HL-60 (cell line): ENCODE measurements at regions not wholly inside any gene's neighbourhood (a gene's known extent, or its start where the extent isn't known, plus 50 kb on each side); places are given as distances from the start of the nearest gene placed in this dataset.

Experiments used
- DNase-seq, 2 experiments: peaks; one replicate each; pipeline ENCODE4 v3.0.0-alpha.2; 2010 to 2020; ENCODE audit warnings: low read depth in 1 of 2, low spot score in 1 of 2
- H3K27ac ChIP-seq: fragments of 250-450 bp; sonication (Bioruptor Pico); replicated peaks from 2 replicates; pipeline ENCODE4 v1.5.1; 2020; ENCODE audit warnings: mild to moderate bottlenecking, moderate library complexity
- H3K27me3 ChIP-seq: fragments of 250-450 bp; sonication (Bioruptor Pico); 2 replicates; pipeline ENCODE4 v1.5.1; 2021; ENCODE audit warnings: mild to moderate bottlenecking, moderate library complexity; ENCODE audit not compliant: insufficient read depth, poor library complexity, severe bottlenecking
- H3K4me3 ChIP-seq: replicated peaks from 2 replicates; pipeline ENCODE4 v1.5.1; 2011; ENCODE audit warnings: mild to moderate bottlenecking, control low read depth, low read length; ENCODE audit not compliant: insufficient read depth
- CTCF ChIP-seq: IDR thresholded peaks from one replicate; pipeline ENCODE4 v1.5.1; 2011; ENCODE audit warnings: low read length, control low read depth, inconsistent platforms; ENCODE audit not compliant: insufficient read depth
- GABPA ChIP-seq: IDR thresholded peaks from 2 replicates; pipeline ENCODE4 v1.6.1; 2012; ENCODE audit warnings: low read depth
- POLR2AphosphoS5 ChIP-seq: IDR thresholded peaks from 2 replicates; pipeline ENCODE4 v1.6.1; 2012; ENCODE audit warnings: low read depth
- SPI1 ChIP-seq: IDR thresholded peaks from 2 replicates; pipeline ENCODE4 v1.6.1; 2012; ENCODE audit warnings: low read depth, mild to moderate bottlenecking, borderline replicate concordance
- TF ChIP-seq, protein P1 (sequence below): IDR thresholded peaks from 2 replicates; pipeline ENCODE4 v1.6.1; 2012; ENCODE audit warnings: low read depth; ENCODE audit not compliant: insufficient replicate concordance

DNA sequence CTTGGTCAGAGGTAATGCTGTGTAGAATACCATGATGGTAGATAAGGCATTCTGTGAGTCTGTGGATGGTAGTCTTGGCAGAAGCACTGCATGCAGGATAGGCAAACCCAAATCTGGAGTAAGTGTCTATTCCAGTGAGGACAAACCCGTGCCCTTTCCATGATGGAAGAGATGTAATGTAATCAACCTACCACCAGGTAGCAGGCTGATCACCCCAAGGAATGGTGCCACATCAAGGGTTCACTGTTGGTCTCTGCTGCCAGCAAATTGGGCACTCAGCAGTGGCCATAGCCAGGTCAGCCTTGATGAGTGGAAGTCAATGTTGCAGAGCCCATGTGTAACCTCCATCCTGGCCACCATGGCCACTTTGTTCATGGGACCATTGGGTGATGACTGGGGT lies 155.0 kb downstream of the RAP2A start:
- Histone ChIP-seq H3K4me3 (no peak overlapping the region), H3K27me3 (peaks cover 4% of the 10 kb centered on the region), H3K27ac (no peak overlapping the region)
- DNase-seq = no peak
- TF ChIP-seq SPI1 = no peak
- no peak for TF ChIP-seq GABPA
- TF ChIP-seq, protein P1, sequence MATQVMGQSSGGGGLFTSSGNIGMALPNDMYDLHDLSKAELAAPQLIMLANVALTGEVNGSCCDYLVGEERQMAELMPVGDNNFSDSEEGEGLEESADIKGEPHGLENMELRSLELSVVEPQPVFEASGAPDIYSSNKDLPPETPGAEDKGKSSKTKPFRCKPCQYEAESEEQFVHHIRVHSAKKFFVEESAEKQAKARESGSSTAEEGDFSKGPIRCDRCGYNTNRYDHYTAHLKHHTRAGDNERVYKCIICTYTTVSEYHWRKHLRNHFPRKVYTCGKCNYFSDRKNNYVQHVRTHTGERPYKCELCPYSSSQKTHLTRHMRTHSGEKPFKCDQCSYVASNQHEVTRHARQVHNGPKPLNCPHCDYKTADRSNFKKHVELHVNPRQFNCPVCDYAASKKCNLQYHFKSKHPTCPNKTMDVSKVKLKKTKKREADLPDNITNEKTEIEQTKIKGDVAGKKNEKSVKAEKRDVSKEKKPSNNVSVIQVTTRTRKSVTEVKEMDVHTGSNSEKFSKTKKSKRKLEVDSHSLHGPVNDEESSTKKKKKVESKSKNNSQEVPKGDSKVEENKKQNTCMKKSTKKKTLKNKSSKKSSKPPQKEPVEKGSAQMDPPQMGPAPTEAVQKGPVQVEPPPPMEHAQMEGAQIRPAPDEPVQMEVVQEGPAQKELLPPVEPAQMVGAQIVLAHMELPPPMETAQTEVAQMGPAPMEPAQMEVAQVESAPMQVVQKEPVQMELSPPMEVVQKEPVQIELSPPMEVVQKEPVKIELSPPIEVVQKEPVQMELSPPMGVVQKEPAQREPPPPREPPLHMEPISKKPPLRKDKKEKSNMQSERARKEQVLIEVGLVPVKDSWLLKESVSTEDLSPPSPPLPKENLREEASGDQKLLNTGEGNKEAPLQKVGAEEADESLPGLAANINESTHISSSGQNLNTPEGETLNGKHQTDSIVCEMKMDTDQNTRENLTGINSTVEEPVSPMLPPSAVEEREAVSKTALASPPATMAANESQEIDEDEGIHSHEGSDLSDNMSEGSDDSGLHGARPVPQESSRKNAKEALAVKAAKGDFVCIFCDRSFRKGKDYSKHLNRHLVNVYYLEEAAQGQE = no peak
- TF ChIP-seq CTCF = no peak
- no peak for TF ChIP-seq POLR2AphosphoS5

DNA sequence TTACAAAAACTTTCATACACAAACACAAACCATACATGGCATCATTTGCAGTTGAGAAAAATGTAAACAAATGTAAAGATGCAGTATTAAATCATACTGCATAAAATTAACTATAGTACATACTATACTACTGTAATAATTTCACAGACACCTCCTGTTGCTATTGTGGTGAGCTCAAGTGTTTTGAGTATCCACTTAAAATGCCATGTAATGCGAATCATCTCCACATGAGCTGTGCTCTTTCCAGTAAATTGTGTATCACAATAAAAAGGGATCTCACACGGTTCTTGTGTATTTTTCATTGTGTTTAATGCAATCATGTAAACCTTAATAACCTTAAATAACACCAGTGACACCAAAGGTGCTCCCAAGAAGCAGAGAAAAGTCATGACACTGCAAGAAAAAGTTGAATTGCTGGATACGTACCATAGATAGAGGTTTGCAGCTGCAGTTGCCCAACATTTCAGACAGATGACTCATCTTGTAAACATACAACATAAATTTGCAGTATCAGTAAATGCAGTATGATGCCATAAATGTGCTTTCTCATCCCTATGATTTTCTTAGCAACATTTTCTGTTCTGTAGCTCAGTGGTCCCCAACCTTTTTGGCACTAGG lies 166.6 kb downstream of the RAP2A start:
- no peak for DNase-seq
- no peak overlapping the region for H3K4me3 ChIP-seq

GRCh38 chr13:97615266-97615665 lies 181.3 kb downstream of the RAP2A start:
- no peak for DNase-seq
- TF ChIP-seq CTCF = no peak

More for the DNA sequence above, 166.6 kb downstream of the RAP2A start:
- no peak overlapping the region for H3K27ac ChIP-seq
- H3K27me3 ChIP-seq = no peaks in the 10 kb centered on the region
- TF ChIP-seq SPI1 (no peak), CTCF (no peak), POLR2AphosphoS5 (no peak), GABPA (no peak)
- TF ChIP-seq, protein P1 = no peak

GRCh38 chr13:97616385-97616784 lies 182.4 kb downstream of the RAP2A start:
- no peak overlapping the region for H3K4me3 ChIP-seq
- H3K27ac ChIP-seq = no peak overlapping the region
- no peaks in the 10 kb centered on the region for H3K27me3 ChIP-seq
- DNase-seq = no peak
- TF ChIP-seq SPI1 = no peak
- TF ChIP-seq, protein P1 = no peak
- no peak for TF ChIP-seq GABPA
- TF ChIP-seq CTCF = no peak
- TF ChIP-seq POLR2AphosphoS5 = no peak

More at GRCh38 chr13:97615266-97615665, 181.3 kb downstream of the RAP2A start:
- no peak overlapping the region for H3K27ac ChIP-seq
- H3K4me3 ChIP-seq = no peak overlapping the region
- no peaks in the 10 kb centered on the region for H3K27me3 ChIP-seq
